GM10248 (cell line): ENCODE measurements at regions not wholly inside any gene's neighbourhood (a gene's known extent, or its start where the extent isn't known, plus 50 kb on each side); places are given as distances from the start of the nearest gene placed in this dataset.

ENCODE experiments used
- CTCF ChIA-PET: fragments of 300-600 bp; sonication (Branson Sonifier 250); formaldehyde crosslinking; extraction: SDS; loops from one replicate; lab custom pipeline; 2021; ENCODE audit warnings: antibody characterized with exemption; lab: Yijun Ruan, JAX
- POLR2A ChIA-PET: fragments of 350-650 bp; sonication (Branson Sonifier 250); formaldehyde crosslinking; extraction: SDS; loops from one replicate; lab custom pipeline; 2020; ENCODE audit warnings: antibody characterized with exemption; lab: Yijun Ruan, JAX
- DNase-seq: peaks from one replicate; pipeline ENCODE4 v3.0.0; 2012; ENCODE audit errors: extremely low spot score
- CTCF ChIP-seq: IDR thresholded peaks from 2 replicates; pipeline ENCODE4 v1.5.1; 2012; ENCODE audit warnings: mild to moderate bottlenecking, low read depth; ENCODE audit errors: extremely low read depth, missing control alignments, control extremely low read depth

- no peak for DNase-seq
- ChIA-PET POLR2A (no interaction called here), CTCF (interaction anchor here (0.9 kb wide), 1 partner anchor 10 kb away, joined by 3 read pairs; no protein-coding TSS in a partner anchor)
- no peak for TF ChIP-seq CTCF
Observed at GRCh38 chr7:94324380-94325121, 70.1 kb upstream of the COL1A2 start.

GRCh38 chr7:94325122-94325475, 69.6 kb upstream of the COL1A2 start:
- TF ChIP-seq CTCF: no peak
- ChIA-PET POLR2A (no interaction called here), CTCF (interaction anchor here (0.9 kb wide), 1 partner anchor 10 kb away, joined by 3 read pairs; no protein-coding TSS in a partner anchor)
- DNase-seq: no peak

GRCh38 chr7:94330269-94331020, 64.2 kb upstream of the COL1A2 start:
- DNase-seq: no peak
- CTCF ChIA-PET: interaction anchor here (1.4 kb wide), 1 partner anchor 11 kb away, joined by 3 read pairs; no protein-coding TSS in a partner anchor

DNA sequence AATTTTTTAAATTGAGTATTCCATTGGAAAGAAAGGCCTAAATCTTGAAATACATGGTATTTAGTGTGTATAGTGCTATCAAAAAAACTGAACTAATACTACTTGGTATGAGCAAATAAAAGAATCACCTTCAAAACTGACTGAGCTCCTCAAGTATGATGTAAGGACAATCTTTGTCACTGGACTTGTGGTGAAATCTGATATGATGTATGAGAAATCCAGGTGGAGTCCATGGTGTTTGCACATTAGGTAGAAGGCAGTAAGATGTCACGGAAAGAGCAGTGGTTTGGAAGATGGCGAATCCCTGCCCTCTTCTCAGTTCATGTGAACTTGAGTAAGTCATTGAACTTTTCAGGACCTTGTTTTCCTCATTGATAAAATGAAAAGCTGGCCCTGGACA, 62.1 kb upstream of the COL1A2 start:
- TF ChIP-seq CTCF: no peak
- DNase-seq: no peak
- CTCF ChIA-PET: interaction anchor here (1.2 to 1.8 kb wide), 2 partner anchors 10 to 12 kb away, joined by 3 to 4 read pairs; no protein-coding TSS in a partner anchor
- POLR2A ChIA-PET: no interaction called here

More at GRCh38 chr7:94330269-94331020, 64.2 kb upstream of the COL1A2 start:
- POLR2A ChIA-PET: no interaction called here
- no peak for TF ChIP-seq CTCF

GRCh38 chr7:94333810-94334209, 60.9 kb upstream of the COL1A2 start:
- POLR2A ChIA-PET: no interaction called here
- CTCF ChIA-PET: interaction anchor here (1.0 to 1.8 kb wide), 2 partner anchors 9 to 21 kb away, joined by 3 to 4 read pairs; no protein-coding TSS in a partner anchor
- TF ChIP-seq CTCF: no peak
- no peak for DNase-seq

- no peak for DNase-seq
- ChIA-PET POLR2A (no interaction called here), CTCF (no interaction called here)
- no peak for TF ChIP-seq CTCF
Observed at GRCh38 chr7:94335586-94335985, 59.1 kb upstream of the COL1A2 start.
